ENCODE measurements at regions not wholly inside any gene's neighbourhood (a gene's known extent, or its start where the extent isn't known, plus 50 kb on each side); places are given as distances from the start of the nearest gene placed in this dataset.

GRCh38 chr11:26837154-26837553, 115.3 kb upstream of the SLC5A12 start:
- TF ChIP-seq CTCF (IDR thresholded peaks at IDR 0.05 in 8 of 11, conservative IDR thresholded peaks at IDR 0.05 in 3 of 11) (no peak), POLR2AphosphoS5 (IDR thresholded peaks at IDR 0.05) (no peak), POLR2A (IDR thresholded peaks at IDR 0.05) (no peak)

Measured in spleen (tissue), 7 donors.